Loucy (cell line): ENCODE measurements at regions not wholly inside any gene's neighbourhood (a gene's known extent, or its start where the extent isn't known, plus 50 kb on each side); places are given as distances from the start of the nearest gene placed in this dataset.

Experiments used
- H2AFZ ChIP-seq: fragments of 200-600 bp; sonication (generic); 2 replicates; pipeline ENCODE4 v1.6.0; 2016; ENCODE audit warnings: antibody characterized with exemption, mild to moderate bottlenecking, low read length, moderate library complexity
- H3F3A ChIP-seq: fragments of 200-600 bp; 2 replicates; pipeline ENCODE4 v1.6.0; 2016; ENCODE audit warnings: antibody characterized with exemption, low read depth, mild to moderate bottlenecking
- H3K27me3 ChIP-seq: fragments of 200-600 bp; sonication (generic); 2 replicates; pipeline ENCODE4 v1.6.1; 2014; ENCODE audit warnings: low read length, mild to moderate bottlenecking; ENCODE audit not compliant: insufficient read depth, poor library complexity, severe bottlenecking
- H3K36me3 ChIP-seq: fragments of 200-600 bp; sonication (generic); 2 replicates; pipeline ENCODE4 v1.6.1; 2016; ENCODE audit warnings: low read length; ENCODE audit not compliant: insufficient read depth
- H3K4me1 ChIP-seq: fragments of 200-600 bp; sonication (generic); 2 replicates; pipeline ENCODE4 v1.5.1; 2014; ENCODE audit warnings: low read length, mild to moderate bottlenecking; ENCODE audit not compliant: insufficient read depth, poor library complexity, severe bottlenecking
- H3K4me2 ChIP-seq: fragments of 200-600 bp; sonication (generic); 2 replicates; pipeline ENCODE4 v1.6.0; 2014; ENCODE audit warnings: antibody characterized with exemption, low read length, low read depth, mild to moderate bottlenecking; ENCODE audit not compliant: poor library complexity, severe bottlenecking
- H3K4me3 ChIP-seq: fragments of 200-600 bp; sonication (generic); 2 replicates; pipeline ENCODE4 v1.5.1; 2014; ENCODE audit warnings: low read length, mild to moderate bottlenecking, mixed read lengths; ENCODE audit not compliant: poor library complexity, severe bottlenecking
- H3K79me2 ChIP-seq: fragments of 200-600 bp; sonication (generic); 2 replicates; pipeline ENCODE4 v1.6.1; 2014; ENCODE audit warnings: low read length; ENCODE audit not compliant: insufficient read depth
- H3K9ac ChIP-seq: fragments of 200-600 bp; sonication (generic); 2 replicates; pipeline ENCODE4 v1.6.0; 2014; ENCODE audit warnings: mild to moderate bottlenecking, low read depth, low read length, moderate library complexity; ENCODE audit not compliant: poor library complexity, severe bottlenecking
- H3K9me2 ChIP-seq: fragments of 200-600 bp; sonication (generic); replicated peaks from 2 replicates; pipeline ENCODE4 v1.6.1; 2016; ENCODE audit warnings: low read depth, low read length, mixed read lengths
- H3K9me3 ChIP-seq: fragments of 200-600 bp; sonication (generic); 2 replicates; pipeline ENCODE4 v1.6.1; 2014; ENCODE audit warnings: mild to moderate bottlenecking, antibody characterized with exemption, low read length, low read depth; ENCODE audit not compliant: insufficient read depth
- H4K20me1 ChIP-seq: fragments of 200-600 bp; sonication (generic); 2 replicates; pipeline ENCODE4 v1.6.0; 2014; ENCODE audit warnings: antibody characterized with exemption, low read length, mild to moderate bottlenecking; ENCODE audit not compliant: insufficient read depth, poor library complexity, severe bottlenecking
- CTCF ChIP-seq: fragments of 200-600 bp; sonication (generic); conservative IDR thresholded peaks from 2 replicates; pipeline ENCODE4 v1.5.1; 2014; ENCODE audit warnings: mild to moderate bottlenecking, antibody characterized with exemption, low read length
- EZH2phosphoT487 ChIP-seq: fragments of 200-600 bp; IDR thresholded peaks from 2 replicates; pipeline ENCODE4 v1.6.1; 2018; ENCODE audit warnings: antibody characterized with exemption, mild to moderate bottlenecking, moderate library complexity, borderline replicate concordance

GRCh38 chr14:83485591-83485990, 1951.9 kb upstream of the SEL1L start:
- no peaks in the 10 kb centered on the region for H3K4me1 ChIP-seq
- no peak overlapping the region for H2AFZ ChIP-seq
- H3K4me3 ChIP-seq, result no peak overlapping the region
- no peaks in the 10 kb centered on the region for H3K79me2 ChIP-seq
- no peaks in the 10 kb centered on the region for H3K27me3 ChIP-seq
- H4K20me1 ChIP-seq, result no peaks in the 10 kb centered on the region
- no peaks in the 10 kb centered on the region for H3K9me2 ChIP-seq
- no peak overlapping the region for H3K4me2 ChIP-seq
- H3F3A ChIP-seq, result no peaks in the 10 kb centered on the region
- H3K9ac ChIP-seq, result no peak overlapping the region
- TF ChIP-seq EZH2phosphoT487, result no peak
- TF ChIP-seq CTCF, result no peak
- H3K36me3 ChIP-seq, result no peaks in the 10 kb centered on the region
- no peaks in the 10 kb centered on the region for H3K9me3 ChIP-seq

GRCh38 chr14:83491091-83491490, 1957.4 kb upstream of the SEL1L start:
- TF ChIP-seq CTCF, result no peak
- TF ChIP-seq EZH2phosphoT487, result no peak
- Histone ChIP-seq H3K4me1 (no peaks in the 10 kb centered on the region), H3K79me2 (no peaks in the 10 kb centered on the region), H2AFZ (no peak overlapping the region), H3K36me3 (no peaks in the 10 kb centered on the region), H4K20me1 (no peaks in the 10 kb centered on the region), H3K9ac (no peak overlapping the region), H3K9me2 (no peaks in the 10 kb centered on the region), H3K4me3 (no peak overlapping the region), H3K9me3 (no peaks in the 10 kb centered on the region), H3F3A (no peaks in the 10 kb centered on the region), H3K27me3 (no peaks in the 10 kb centered on the region), H3K4me2 (no peak overlapping the region)

GRCh38 chr14:83520837-83521236, 1987.2 kb upstream of the SEL1L start:
- H3K9me2 ChIP-seq, result no peaks in the 10 kb centered on the region
- H3K9me3 ChIP-seq, result no peaks in the 10 kb centered on the region
- no peak overlapping the region for H2AFZ ChIP-seq
- no peaks in the 10 kb centered on the region for H3K79me2 ChIP-seq
- H3K9ac ChIP-seq, result no peak overlapping the region
- H3K4me2 ChIP-seq, result no peak overlapping the region
- no peak overlapping the region for H3K4me3 ChIP-seq
- H3F3A ChIP-seq, result no peaks in the 10 kb centered on the region
- no peaks in the 10 kb centered on the region for H4K20me1 ChIP-seq
- no peaks in the 10 kb centered on the region for H3K4me1 ChIP-seq
- H3K36me3 ChIP-seq, result no peaks in the 10 kb centered on the region
- TF ChIP-seq CTCF, result no peak
- TF ChIP-seq EZH2phosphoT487, result no peak
- no peaks in the 10 kb centered on the region for H3K27me3 ChIP-seq
